Panc1 (cell line): ENCODE measurements at regions not wholly inside any gene's neighbourhood (a gene's known extent, or its start where the extent isn't known, plus 50 kb on each side); places are given as distances from the start of the nearest gene placed in this dataset.

Experiments
- ATAC-seq: fragments of 200-7000 bp; cut with Tn5 transposase; 2 replicates; pipeline ENCODE4 v1.9.1; 2020; ENCODE audit warnings: mild to moderate bottlenecking, moderate library complexity
- BruUV-seq: library from RNA; stranded (reverse); fragments of 400-500 nt; replicated peaks from 2 replicates; lab custom pipeline; 2021; lab: Mats Ljungman, UMichigan
- CTCF ChIA-PET: fragments of 300-600 bp; sonication (Branson Sonifier 250); formaldehyde crosslinking; loops from one replicate; lab custom pipeline; 2022; ENCODE audit warnings: antibody characterized with exemption; lab: Charles Lee
- POLR2A ChIA-PET: fragments of 300-600 bp; sonication (Branson Sonifier 250); formaldehyde crosslinking; loops from one replicate; lab custom pipeline; 2022; ENCODE audit warnings: antibody characterized with exemption; lab: Charles Lee
- DNase-seq: peaks from one replicate; pipeline ENCODE4 v3.0.0-alpha.2; 2010; ENCODE audit warnings: low read depth, low spot score
- H3K27ac ChIP-seq: 2 replicates; pipeline ENCODE4 v1.5.1; 2011; ENCODE audit warnings: mild to moderate bottlenecking, low read length, inconsistent platforms
- H3K27me3 ChIP-seq: fragments of 200-500 bp; sonication (Bioruptor generic); 2 replicates; pipeline ENCODE4 v1.6.0; 2014; ENCODE audit warnings: low read length, inconsistent platforms; ENCODE audit not compliant: control insufficient read depth, insufficient read depth
- H3K36me3 ChIP-seq: fragments of 200-500 bp; sonication (Bioruptor generic); 2 replicates; pipeline ENCODE4 v1.5.1; 2014; ENCODE audit warnings: inconsistent platforms, mild to moderate bottlenecking, low read length, moderate library complexity; ENCODE audit not compliant: control insufficient read depth, insufficient read depth
- H3K4me1 ChIP-seq: 2 replicates; pipeline ENCODE4 v1.5.1; 2011; ENCODE audit warnings: inconsistent platforms, mild to moderate bottlenecking, low read length, moderate library complexity; ENCODE audit not compliant: control insufficient read depth, insufficient read depth
- H3K4me3 ChIP-seq, 2 experiments: 2 replicates each; pipeline ENCODE4 v1.5.1; 2011 to 2012; ENCODE audit warnings: low read depth in 2 of 2, low read length in 2 of 2, mild to moderate bottlenecking in 2 of 2, inconsistent platforms in 1 of 2, moderate library complexity in 1 of 2
- H3K9me3 ChIP-seq: fragments of 200-500 bp; sonication (Bioruptor generic); 2 replicates; pipeline ENCODE4 v1.5.1; 2014; ENCODE audit warnings: low read depth, mild to moderate bottlenecking, inconsistent platforms, low read length, moderate library complexity; ENCODE audit not compliant: control insufficient read depth, insufficient read depth
- CTCF ChIP-seq: fragments of 450-650 bp; IDR thresholded peaks from 2 replicates; pipeline ENCODE4 v1.5.1; 2017; ENCODE audit warnings: mild to moderate bottlenecking
- POLR2AphosphoS5 ChIP-seq: IDR thresholded peaks from 2 replicates; pipeline ENCODE4 v1.6.1; 2012; ENCODE audit warnings: mild to moderate bottlenecking, low read depth, low read length, moderate library complexity
- REST ChIP-seq, 2 experiments: IDR thresholded peaks; 2 replicates each; pipeline ENCODE4 v1.6.1; 2011 to 2012; ENCODE audit warnings: low read depth in 2 of 2, control low read depth in 1 of 2, low read length in 1 of 2, mild to moderate bottlenecking in 1 of 2, moderate library complexity in 1 of 2; ENCODE audit not compliant: insufficient read depth in 1 of 2
- SIN3A ChIP-seq: IDR thresholded peaks from 2 replicates; pipeline ENCODE4 v1.6.1; 2012; ENCODE audit warnings: low read depth, mild to moderate bottlenecking, low read length, moderate library complexity, borderline replicate concordance; ENCODE audit not compliant: insufficient read depth
- TCF7L2 ChIP-seq: IDR thresholded peaks from 2 replicates; pipeline ENCODE4 v1.6.1; 2011; ENCODE audit warnings: mild to moderate bottlenecking, low read depth, low read length, inconsistent platforms
- in situ Hi-C: cut with HindIII; loops from 2 replicates; pipeline ENCODE4 v1.10.0; 2016; ENCODE audit warnings: low sequenced_read_pairs, low pct_unique_long_range_greater_than_20kb
- intact Hi-C: fragments of 100-400 bp; cut with micrococcal nuclease; formaldehyde crosslinking; loops from one replicate; pipeline ENCODE4 v1.10.0; 2022; ENCODE audit not compliant: unreplicated experiment

- DNase-seq, result no peak
- intact Hi-C loops (no loop called here), in situ Hi-C loops (no loop called here)
- ChIA-PET POLR2A (no interaction called here), CTCF (no interaction called here)
- no peak for ATAC-seq
- H3K9me3 ChIP-seq, result no peaks in the 10 kb centered on the region
- no peaks in the 10 kb centered on the region for H3K36me3 ChIP-seq
- H3K4me3 ChIP-seq, result no peak overlapping the region
- BruUV-seq, result no TSS peak
- TF ChIP-seq REST (IDR thresholded peaks at IDR 0.05; ENCODE audit: insufficient read depth in 1 of 2, low read depth in 2 of 2, low read length in 1 of 2), result no peak
- TF ChIP-seq CTCF, result no peak
- no peak overlapping the region for H3K27ac ChIP-seq
- H3K27me3 ChIP-seq, result 0 out of 2 replicates have a peak, but pooled peaks cover 3% of the 10 kb centered on the region
- no peaks in the 10 kb centered on the region for H3K4me1 ChIP-seq
Measured at GRCh38 chr15:79543097-79543496, 111.0 kb downstream of the MINAR1 start.

GRCh38 chr15:79549196-79549595 lies 117.1 kb downstream of the MINAR1 start:
- TF ChIP-seq SIN3A (no peak), POLR2AphosphoS5 (no peak), REST (IDR thresholded peaks at IDR 0.05; ENCODE audit: insufficient read depth in 1 of 2, low read depth in 2 of 2, low read length in 1 of 2) (no peak), TCF7L2 (no peak), CTCF (no peak)
- ChIA-PET POLR2A (no interaction called here), CTCF (no interaction called here)
- ATAC-seq, result no peak
- BruUV-seq, result no TSS peak
- Histone ChIP-seq H3K4me3 (no peak overlapping the region), H3K4me1 (no peaks in the 10 kb centered on the region), H3K27ac (no peak overlapping the region), H3K36me3 (no peaks in the 10 kb centered on the region), H3K27me3 (peaks cover 10% of the 10 kb centered on the region), H3K9me3 (no peaks in the 10 kb centered on the region)
- intact Hi-C loops, result no loop called here
- DNase-seq, result no peak
- in situ Hi-C loops, result no loop called here
